ENCODE measurements at regions not wholly inside any gene's neighbourhood (a gene's known extent, or its start where the extent isn't known, plus 50 kb on each side); places are given as distances from the start of the nearest gene placed in this dataset.

DNA sequence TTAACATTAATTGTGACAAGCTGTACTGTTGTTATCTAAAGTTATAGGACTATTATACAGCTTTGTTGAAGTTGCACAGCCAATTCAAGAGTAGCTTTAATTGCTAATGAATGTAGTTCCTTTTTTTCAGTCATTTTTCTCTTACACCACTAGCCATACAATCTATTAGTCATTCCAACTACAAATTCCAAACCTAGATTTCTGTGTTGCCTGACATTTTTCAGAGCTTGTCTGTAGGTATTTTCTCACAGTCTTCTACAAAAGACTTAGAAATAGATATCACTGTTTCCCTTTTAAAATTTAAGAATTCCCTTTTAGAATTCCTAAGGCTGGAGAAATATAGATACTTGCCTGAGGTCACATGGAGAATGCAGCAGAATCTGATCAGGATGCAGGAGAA, 307.0 kb upstream of the HS3ST1 start:
- TF ChIP-seq, protein P1, sequence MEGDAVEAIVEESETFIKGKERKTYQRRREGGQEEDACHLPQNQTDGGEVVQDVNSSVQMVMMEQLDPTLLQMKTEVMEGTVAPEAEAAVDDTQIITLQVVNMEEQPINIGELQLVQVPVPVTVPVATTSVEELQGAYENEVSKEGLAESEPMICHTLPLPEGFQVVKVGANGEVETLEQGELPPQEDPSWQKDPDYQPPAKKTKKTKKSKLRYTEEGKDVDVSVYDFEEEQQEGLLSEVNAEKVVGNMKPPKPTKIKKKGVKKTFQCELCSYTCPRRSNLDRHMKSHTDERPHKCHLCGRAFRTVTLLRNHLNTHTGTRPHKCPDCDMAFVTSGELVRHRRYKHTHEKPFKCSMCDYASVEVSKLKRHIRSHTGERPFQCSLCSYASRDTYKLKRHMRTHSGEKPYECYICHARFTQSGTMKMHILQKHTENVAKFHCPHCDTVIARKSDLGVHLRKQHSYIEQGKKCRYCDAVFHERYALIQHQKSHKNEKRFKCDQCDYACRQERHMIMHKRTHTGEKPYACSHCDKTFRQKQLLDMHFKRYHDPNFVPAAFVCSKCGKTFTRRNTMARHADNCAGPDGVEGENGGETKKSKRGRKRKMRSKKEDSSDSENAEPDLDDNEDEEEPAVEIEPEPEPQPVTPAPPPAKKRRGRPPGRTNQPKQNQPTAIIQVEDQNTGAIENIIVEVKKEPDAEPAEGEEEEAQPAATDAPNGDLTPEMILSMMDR (IDR thresholded peaks at IDR 0.05) = no peak
- TF ChIP-seq POLR2A (IDR thresholded peaks at IDR 0.05) (no peak), POLR2AphosphoS5 (IDR thresholded peaks at IDR 0.05) (no peak)
